KOPT-K1 (cell line): ENCODE measurements at regions not wholly inside any gene's neighbourhood (a gene's known extent, or its start where the extent isn't known, plus 50 kb on each side); places are given as distances from the start of the nearest gene placed in this dataset.

Experiments
- H3K27ac ChIP-seq: fragments of 200-600 bp; sonication (generic); 2 replicates; pipeline ENCODE4 v1.5.1; 2016; ENCODE audit warnings: antibody characterized with exemption, mild to moderate bottlenecking, low read depth, low read length; ENCODE audit not compliant: poor library complexity, severe bottlenecking
- H3K36me3 ChIP-seq: fragments of 200-600 bp; sonication (generic); 2 replicates; pipeline ENCODE4 v1.5.1; 2017; ENCODE audit warnings: antibody characterized with exemption, mild to moderate bottlenecking, low read length, moderate library complexity; ENCODE audit not compliant: insufficient read depth
- H3K9me3 ChIP-seq: fragments of 200-600 bp; sonication (generic); 2 replicates; pipeline ENCODE4 v1.5.1; 2017; ENCODE audit warnings: antibody characterized with exemption, low read length, mild to moderate bottlenecking; ENCODE audit not compliant: insufficient read depth, poor library complexity, severe bottlenecking

DNA sequence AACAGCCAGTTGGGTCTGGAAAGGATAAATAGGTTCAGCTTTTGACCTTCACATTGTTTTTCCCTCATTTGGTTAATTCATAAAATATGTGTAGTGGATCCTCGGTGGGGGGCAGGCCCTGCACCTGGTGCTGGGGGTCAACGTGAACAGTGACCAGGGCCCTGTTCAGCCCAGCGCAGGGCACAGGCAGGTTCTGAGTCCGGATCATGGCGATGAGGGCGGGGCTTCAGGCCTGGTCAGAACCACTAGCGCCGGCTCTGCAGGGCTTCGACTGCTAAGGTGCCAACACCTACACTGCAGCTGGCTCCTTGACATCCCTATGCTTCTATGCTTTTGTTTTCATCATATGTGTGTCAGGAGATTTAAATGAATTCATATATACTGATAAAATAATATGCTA, 177.7 kb downstream of the CXCL12 start:
- H3K36me3 ChIP-seq, result no peaks in the 10 kb centered on the region
- H3K27ac ChIP-seq, result no peak overlapping the region
- peaks cover 7% of the 10 kb centered on the region for H3K9me3 ChIP-seq

GRCh38 chr10:44206127-44206818, 178.6 kb downstream of the CXCL12 start:
- H3K36me3 ChIP-seq, result no peaks in the 10 kb centered on the region
- peaks cover 7% of the 10 kb centered on the region for H3K9me3 ChIP-seq
- H3K27ac ChIP-seq, result no peak overlapping the region

GRCh38 chr10:44205067-44205466, 179.8 kb downstream of the CXCL12 start:
- Histone ChIP-seq H3K27ac (no peak overlapping the region), H3K36me3 (no peaks in the 10 kb centered on the region), H3K9me3 (peaks cover 7% of the 10 kb centered on the region)

DNA sequence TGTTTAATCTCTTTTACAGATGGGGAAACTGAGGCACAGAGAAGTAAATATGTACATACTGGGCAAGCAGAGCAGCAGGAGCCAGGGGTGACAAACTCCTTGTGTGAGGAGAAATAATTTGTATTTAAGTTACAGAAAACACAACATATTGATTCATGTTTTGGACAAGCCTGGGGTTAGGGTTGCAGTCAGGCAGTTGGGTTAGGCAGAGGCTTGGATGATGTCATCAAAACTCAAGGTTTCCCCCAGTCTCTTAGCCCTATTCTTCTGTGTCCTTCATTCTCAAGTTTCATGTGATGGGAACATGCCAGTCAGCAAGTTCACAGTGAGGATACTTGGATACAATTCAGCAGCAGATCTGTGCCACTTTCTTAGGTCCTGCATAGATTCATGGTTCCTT, 181.4 kb downstream of the CXCL12 start:
- no peaks in the 10 kb centered on the region for H3K36me3 ChIP-seq
- peaks cover 7% of the 10 kb centered on the region for H3K9me3 ChIP-seq
- no peak overlapping the region for H3K27ac ChIP-seq

- no peaks in the 10 kb centered on the region for H3K36me3 ChIP-seq
- H3K27ac ChIP-seq, result no peak overlapping the region
- H3K9me3 ChIP-seq, result peaks cover 7% of the 10 kb centered on the region
Observed at GRCh38 chr10:44202952-44203351, 181.9 kb downstream of the CXCL12 start.

DNA sequence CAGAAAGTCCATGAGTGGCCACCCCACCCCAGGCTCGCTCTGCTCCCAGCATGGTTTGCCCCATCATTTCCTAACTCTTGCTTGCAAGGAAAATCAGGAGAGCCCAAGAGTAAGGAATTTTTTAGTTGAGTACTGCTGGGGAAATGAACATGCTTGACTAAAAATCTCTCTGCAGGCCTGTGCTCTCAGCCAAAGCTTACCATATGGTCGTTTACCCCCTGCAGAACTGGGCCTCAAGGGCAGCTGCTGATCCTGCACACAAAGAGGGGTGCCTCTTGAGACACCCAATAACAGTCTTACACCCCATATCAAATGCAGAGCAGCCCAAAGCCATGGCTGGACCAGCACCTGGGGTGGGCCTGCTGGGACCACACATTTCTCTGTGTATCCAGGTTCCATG, 183.2 kb downstream of the CXCL12 start:
- peaks cover 7% of the 10 kb centered on the region for H3K9me3 ChIP-seq
- no peak overlapping the region for H3K27ac ChIP-seq
- H3K36me3 ChIP-seq, result no peaks in the 10 kb centered on the region

DNA sequence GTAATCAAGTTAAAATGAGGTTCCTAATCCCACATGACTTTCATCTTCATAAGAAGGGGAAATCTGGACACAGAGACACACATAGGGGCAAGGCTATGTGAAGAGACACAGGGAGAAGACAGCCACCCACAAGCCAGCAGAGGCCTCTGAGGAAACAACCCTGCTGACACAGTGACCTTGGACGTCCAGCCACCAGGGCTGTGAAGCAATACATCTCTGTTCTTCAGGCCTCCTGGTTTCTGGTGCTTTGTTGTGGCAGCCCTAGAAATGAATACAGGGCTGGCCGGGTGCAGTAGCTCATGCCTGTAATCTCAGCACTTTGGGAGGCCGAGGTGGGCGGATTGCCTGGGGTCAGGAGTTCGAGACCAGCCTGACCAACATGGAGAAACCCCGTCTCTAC, 183.9 kb downstream of the CXCL12 start:
- Histone ChIP-seq H3K9me3 (peaks cover 7% of the 10 kb centered on the region), H3K27ac (no peak overlapping the region), H3K36me3 (no peaks in the 10 kb centered on the region)

GRCh38 chr10:44199991-44200655, 184.8 kb downstream of the CXCL12 start:
- Histone ChIP-seq H3K9me3 (peaks cover 7% of the 10 kb centered on the region), H3K27ac (no peak overlapping the region), H3K36me3 (no peaks in the 10 kb centered on the region)

GRCh38 chr10:44199267-44199666, 185.6 kb downstream of the CXCL12 start:
- Histone ChIP-seq H3K27ac (no peak overlapping the region), H3K36me3 (no peaks in the 10 kb centered on the region)

GRCh38 chr10:44198780-44199097, 186.2 kb downstream of the CXCL12 start:
- Histone ChIP-seq H3K27ac (no peak overlapping the region), H3K9me3 (peaks cover 7% of the 10 kb centered on the region), H3K36me3 (no peaks in the 10 kb centered on the region)

More at GRCh38 chr10:44199267-44199666, 185.6 kb downstream of the CXCL12 start:
- peaks cover 7% of the 10 kb centered on the region for H3K9me3 ChIP-seq

GRCh38 chr10:44198096-44198779, 186.7 kb downstream of the CXCL12 start:
- peaks cover 7% of the 10 kb centered on the region for H3K9me3 ChIP-seq
- no peaks in the 10 kb centered on the region for H3K36me3 ChIP-seq
- H3K27ac ChIP-seq, result no peak overlapping the region

GRCh38 chr10:44197646-44198045, 187.3 kb downstream of the CXCL12 start:
- Histone ChIP-seq H3K27ac (no peak overlapping the region), H3K9me3 (peaks cover 4% of the 10 kb centered on the region), H3K36me3 (no peaks in the 10 kb centered on the region)

- H3K27ac ChIP-seq, result no peak overlapping the region
- H3K9me3 ChIP-seq, result no peaks in the 10 kb centered on the region
- H3K36me3 ChIP-seq, result no peaks in the 10 kb centered on the region
Observed at GRCh38 chr10:44196336-44196735, 188.6 kb downstream of the CXCL12 start.

DNA sequence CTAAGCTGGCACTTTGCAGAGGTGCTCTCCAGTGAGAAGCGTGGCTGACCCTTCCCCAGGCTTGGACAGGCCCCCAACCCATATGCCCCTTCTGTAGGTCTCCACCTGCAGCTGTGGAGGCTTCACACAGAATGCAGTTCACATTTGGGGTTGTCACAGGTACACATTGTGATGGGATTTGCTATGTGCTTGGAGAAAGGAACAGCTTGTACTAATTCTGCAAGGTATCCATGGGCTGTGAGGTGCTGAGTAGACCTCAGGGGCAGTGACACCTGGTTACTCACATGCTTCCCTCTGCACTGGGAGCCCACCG, 188.9 kb downstream of the CXCL12 start:
- H3K9me3 ChIP-seq, result no peaks in the 10 kb centered on the region
- H3K27ac ChIP-seq, result no peak overlapping the region
- H3K36me3 ChIP-seq, result no peaks in the 10 kb centered on the region

GRCh38 chr10:44195112-44196007, 189.5 kb downstream of the CXCL12 start:
- Histone ChIP-seq H3K36me3 (no peaks in the 10 kb centered on the region), H3K9me3 (no peaks in the 10 kb centered on the region), H3K27ac (no peak overlapping the region)
